IMR-90 (cell line): ENCODE measurements at regions not wholly inside any gene's neighbourhood (a gene's known extent, or its start where the extent isn't known, plus 50 kb on each side); places are given as distances from the start of the nearest gene placed in this dataset.

Experiments
- ATAC-seq: fragments of 200-7000 bp; cut with Tn5 transposase; 2 replicates; pipeline ENCODE4 v1.9.1; 2020; ENCODE audit warnings: low read depth, mild to moderate bottlenecking, moderate library complexity
- BruUV-seq: library from RNA; stranded (reverse); fragments of 400-500 nt; replicated peaks from 2 replicates; lab custom pipeline; 2021; lab: Mats Ljungman, UMichigan
- CTCF ChIA-PET: fragments of 300-600 bp; formaldehyde crosslinking; extraction: SDS; loops from one replicate; lab custom pipeline; 2021; ENCODE audit warnings: antibody characterized with exemption; lab: Yijun Ruan, JAX
- POLR2A ChIA-PET: fragments of 300-600 bp; sonication (Branson Sonifier 250); formaldehyde crosslinking; loops from one replicate; lab custom pipeline; 2022; ENCODE audit warnings: antibody characterized with exemption; ENCODE audit not compliant: unreplicated experiment; lab: Charles Lee
- DNase-seq: peaks from one replicate; pipeline ENCODE4 v3.0.0; 2013
- H2AFZ ChIP-seq: replicated peaks from 2 replicates; pipeline ENCODE3; 2013; ENCODE audit warnings: low read length, mild to moderate bottlenecking; ENCODE audit not compliant: poor library complexity
- H2AK5ac ChIP-seq: 2 replicates; pipeline ENCODE4 v1.6.1; 2013; ENCODE audit warnings: low read depth, low read length, inconsistent platforms
- H2AK9ac ChIP-seq: replicated peaks from 2 replicates; pipeline ENCODE3; 2013; ENCODE audit warnings: mild to moderate bottlenecking, low read depth, low read length, moderate library complexity; ENCODE audit not compliant: poor library complexity
- H2BK120ac ChIP-seq: 2 replicates; pipeline ENCODE4 v1.6.1; 2013; ENCODE audit warnings: low read depth, low read length, inconsistent platforms
- H2BK15ac ChIP-seq: 3 replicates; pipeline ENCODE4 v1.6.1; 2013; ENCODE audit warnings: low read depth, low read length, inconsistent platforms
- H2BK20ac ChIP-seq: 2 replicates; pipeline ENCODE4 v1.6.1; 2013; ENCODE audit warnings: low read depth, mild to moderate bottlenecking, inconsistent platforms, low read length, moderate library complexity
- H2BK5ac ChIP-seq: 2 replicates; pipeline ENCODE4 v1.6.1; 2013; ENCODE audit warnings: mild to moderate bottlenecking, low read depth, low read length, inconsistent platforms; ENCODE audit not compliant: poor library complexity, severe bottlenecking
- H3K14ac ChIP-seq: replicated peaks from 2 replicates; pipeline ENCODE4 v1.6.1; 2013; ENCODE audit warnings: low read depth, low read length, inconsistent platforms
- H3K18ac ChIP-seq: 2 replicates; pipeline ENCODE4 v1.6.1; 2013; ENCODE audit warnings: low read depth, low read length, control low read depth
- H3K23ac ChIP-seq: 2 replicates; pipeline ENCODE4 v1.6.1; 2013; ENCODE audit warnings: low read depth, low read length, inconsistent platforms
- H3K27ac ChIP-seq: 2 replicates; pipeline ENCODE4 v1.5.1; 2013; ENCODE audit warnings: mild to moderate bottlenecking, control low read depth, low read length; ENCODE audit not compliant: insufficient read depth
- H3K27me3 ChIP-seq: 2 replicates; pipeline ENCODE4 v1.6.1; 2013; ENCODE audit warnings: low read length; ENCODE audit not compliant: control insufficient read depth, insufficient read depth
- H3K36me3 ChIP-seq: 2 replicates; pipeline ENCODE4 v1.6.1; 2013; ENCODE audit warnings: low read length, mixed read lengths; ENCODE audit not compliant: control insufficient read depth, insufficient read depth
- H3K4ac ChIP-seq: 2 replicates; pipeline ENCODE4 v1.6.1; 2013; ENCODE audit warnings: low read depth, low read length, inconsistent platforms
- H3K4me1 ChIP-seq: 2 replicates; pipeline ENCODE4 v1.6.1; 2013; ENCODE audit warnings: low read length, mixed read lengths; ENCODE audit not compliant: control insufficient read depth, insufficient read depth
- H3K4me2 ChIP-seq: 2 replicates; pipeline ENCODE4 v1.6.1; 2013; ENCODE audit warnings: low read depth, mild to moderate bottlenecking, control low read depth, low read length, moderate library complexity
- H3K4me3 ChIP-seq: 2 replicates; pipeline ENCODE4 v1.5.1; 2013; ENCODE audit warnings: low read depth, mild to moderate bottlenecking, control low read depth, low read length, moderate library complexity; ENCODE audit not compliant: insufficient read depth
- H3K56ac ChIP-seq: 2 replicates; pipeline ENCODE4 v1.6.1; 2013; ENCODE audit warnings: low read length, inconsistent platforms; ENCODE audit not compliant: insufficient read depth; ENCODE audit errors: extremely low read depth
- H3K79me1 ChIP-seq, 2 experiments: 2 replicates each; pipeline ENCODE4 v1.6.1; 2013; ENCODE audit warnings: low read length in 2 of 2, inconsistent platforms in 1 of 2, low read depth in 1 of 2
- H3K9ac ChIP-seq: 2 replicates; pipeline ENCODE4 v1.6.1; 2013; ENCODE audit warnings: low read depth, low read length, control low read depth
- H3K9me1 ChIP-seq: 2 replicates; pipeline ENCODE4 v1.6.1; 2013; ENCODE audit warnings: low read length, inconsistent platforms; ENCODE audit not compliant: insufficient read depth
- H3K9me3 ChIP-seq: 2 replicates; pipeline ENCODE4 v1.6.1; 2013; ENCODE audit warnings: low read length; ENCODE audit not compliant: control insufficient read depth, insufficient read depth
- H4K20me1 ChIP-seq: 2 replicates; pipeline ENCODE4 v1.6.1; 2013; ENCODE audit warnings: low read length, inconsistent platforms; ENCODE audit not compliant: insufficient read depth
- H4K5ac ChIP-seq: 2 replicates; pipeline ENCODE4 v1.6.1; 2013; ENCODE audit warnings: mild to moderate bottlenecking, low read depth, low read length, control low read depth
- H4K8ac ChIP-seq, 2 experiments: 2 replicates each; pipeline ENCODE4 v1.6.1; 2013; ENCODE audit warnings: low read depth in 2 of 2, low read length in 2 of 2, control low read depth in 1 of 2, inconsistent platforms in 1 of 2
- H4K91ac ChIP-seq: 2 replicates; pipeline ENCODE4 v1.6.1; 2013; ENCODE audit warnings: low read depth, low read length, inconsistent platforms; ENCODE audit not compliant: insufficient read depth
- RFX5 ChIP-seq: IDR thresholded peaks from 2 replicates; pipeline ENCODE4 v1.8.0; 2012; ENCODE audit warnings: low read depth, mild to moderate bottlenecking, low read length, moderate library complexity
- dilution Hi-C: fragments of 300-500 bp; cut with HindIII; formaldehyde crosslinking; loops from one replicate; pipeline ENCODE4 v1.14.3; 2018; ENCODE audit warnings: low sequenced_read_pairs; ENCODE audit not compliant: unreplicated experiment
- in situ Hi-C: fragments of 300-500 bp; cut with MboI; formaldehyde crosslinking; loops from 3 replicates; pipeline ENCODE4 v1.14.3; 2019; ENCODE audit warnings: low sequenced_read_pairs, inconsistent platforms, mixed read lengths
- intact Hi-C: fragments of 100-400 bp; cut with micrococcal nuclease; formaldehyde crosslinking; loops from 2 replicates; pipeline ENCODE4 v1.10.0; 2022

GRCh38 chr12:67789266-67789665 is 140.7 kb downstream of the DYRK2 start:
- CTCF ChIA-PET, result interaction anchor here (0.6 kb wide), 1 partner anchor 14 kb away, joined by 3 read pairs; no protein-coding TSS in a partner anchor
- no peak for ATAC-seq

More at GRCh38 chr12:67789266-67789665, 140.7 kb downstream of the DYRK2 start:
- Histone ChIP-seq H3K4me3 (no peak overlapping the region), H3K9me3 (no peaks in the 10 kb centered on the region), H4K5ac (no peak overlapping the region), H2BK15ac (no peak overlapping the region), H2AK9ac (no peak overlapping the region), H3K23ac (no peak overlapping the region), H3K9ac (no peak overlapping the region), H4K91ac (no peak overlapping the region), H3K27me3 (peaks cover 3% of the 10 kb centered on the region; the same call in 1 of the 2 replicates), H2BK120ac (no peak overlapping the region), H2AFZ (no peak overlapping the region), H3K14ac (no peak overlapping the region), H4K8ac (no peak overlapping the region), H3K4me2 (no peak overlapping the region), H3K4me1 (peaks cover 2% of the 10 kb centered on the region), H4K20me1 (no peaks in the 10 kb centered on the region), H3K18ac (no peak overlapping the region), H2BK20ac (no peak overlapping the region), H3K79me1 (no peaks in the 10 kb centered on the region), H2BK5ac (no peak overlapping the region), H3K4ac (no peak overlapping the region), H2AK5ac (no peak overlapping the region), H3K36me3 (no peaks in the 10 kb centered on the region), H3K9me1 (no peaks in the 10 kb centered on the region), H3K27ac (no peak overlapping the region), H3K56ac (no peak overlapping the region)
- DNase-seq, result no peak
- BruUV-seq, result no TSS peak
- intact Hi-C loops (no loop called here), dilution Hi-C loops (no loop called here), in situ Hi-C loops (no loop called here)
- POLR2A ChIA-PET, result no interaction called here
- no peak for TF ChIP-seq RFX5
